Renal cortical epithelial cell (primary cell): ENCODE measurements at regions not wholly inside any gene's neighbourhood (a gene's known extent, or its start where the extent isn't known, plus 50 kb on each side); places are given as distances from the start of the nearest gene placed in this dataset.
"Not testable (repeated sequence)": the region's sequence is repeated elsewhere in the genome, so short reads cannot be mapped to it uniquely, and the experiment has no call there.

ENCODE experiments used
- DNase-seq: peaks from one replicate; pipeline ENCODE4 v3.0.0-alpha.2; 2011; ENCODE audit warnings: low read depth

- DNase-seq, result no peak
Observed at GRCh38 chr17:63019138-63019873, 53.3 kb downstream of the TANC2 start.

GRCh38 chr17:63022567-63022966, 56.5 kb downstream of the TANC2 start:
- no peak for DNase-seq

- no peak for DNase-seq
Observed at GRCh38 chr17:63023049-63023448, 57.0 kb downstream of the TANC2 start.

GRCh38 chr17:63024201-63024600, 58.2 kb downstream of the TANC2 start:
- DNase-seq, result no peak

GRCh38 chr17:63024716-63025115, 58.7 kb downstream of the TANC2 start:
- peak; percentile 44 for DNase-seq

GRCh38 chr17:63025637-63026036, 59.6 kb downstream of the TANC2 start:
- DNase-seq, result not testable (repeated sequence)

GRCh38 chr17:63029541-63029940, 63.5 kb downstream of the TANC2 start:
- peak; percentile 72 for DNase-seq

- no peak for DNase-seq
Observed at GRCh38 chr17:63032142-63032541, 66.1 kb downstream of the TANC2 start.

GRCh38 chr17:63033142-63033541, 67.1 kb downstream of the TANC2 start:
- DNase-seq, result no peak

GRCh38 chr17:63035271-63035670, 69.2 kb downstream of the TANC2 start:
- DNase-seq, result peak; percentile 54

GRCh38 chr17:63035695-63036094, 69.7 kb downstream of the TANC2 start:
- DNase-seq, result peak; percentile 22

GRCh38 chr17:63039342-63039741, 73.3 kb downstream of the TANC2 start:
- no peak for DNase-seq

GRCh38 chr17:63039899-63040602, 74.0 kb downstream of the TANC2 start:
- DNase-seq, result peak; percentile 54

- DNase-seq, result no peak
Observed at GRCh38 chr17:63040816-63041215, 74.8 kb downstream of the TANC2 start.

GRCh38 chr17:63041251-63041650, 75.2 kb downstream of the TANC2 start:
- no peak for DNase-seq

- no peak for DNase-seq
Observed at GRCh38 chr17:63041722-63042121, 75.7 kb downstream of the TANC2 start.

- peak; percentile 61 for DNase-seq
Observed at GRCh38 chr17:63042256-63042812, 76.3 kb downstream of the TANC2 start.

- DNase-seq, result not testable (repeated sequence)
Observed at GRCh38 chr17:63057560-63057959, 91.5 kb downstream of the TANC2 start.

- DNase-seq, result no peak
Observed at GRCh38 chr17:63066158-63066813, 100.3 kb downstream of the TANC2 start.

- no peak for DNase-seq
Observed at GRCh38 chr17:63069245-63069644, 103.2 kb downstream of the TANC2 start.

GRCh38 chr17:63070031-63070430, 104.0 kb downstream of the TANC2 start:
- DNase-seq, result no peak

GRCh38 chr17:63071797-63072196, 105.8 kb downstream of the TANC2 start:
- DNase-seq, result no peak

- no peak for DNase-seq
Observed at GRCh38 chr17:63075969-63076368, 109.9 kb downstream of the TANC2 start.
